GM19351 (cell line): ENCODE measurements at regions not wholly inside any gene's neighbourhood (a gene's known extent, or its start where the extent isn't known, plus 50 kb on each side); places are given as distances from the start of the nearest gene placed in this dataset.
"Not testable (repeated sequence)": the region's sequence is repeated elsewhere in the genome, so short reads cannot be mapped to it uniquely, and the experiment has no call there.

Experiments used
- ATAC-seq: cut with Tn5 transposase; IDR thresholded peaks from one replicate; pipeline ENCODE4 v1.9.1; 2021; ENCODE audit warnings: mild to moderate bottlenecking, moderate library complexity; ENCODE audit not compliant: unreplicated experiment

DNA sequence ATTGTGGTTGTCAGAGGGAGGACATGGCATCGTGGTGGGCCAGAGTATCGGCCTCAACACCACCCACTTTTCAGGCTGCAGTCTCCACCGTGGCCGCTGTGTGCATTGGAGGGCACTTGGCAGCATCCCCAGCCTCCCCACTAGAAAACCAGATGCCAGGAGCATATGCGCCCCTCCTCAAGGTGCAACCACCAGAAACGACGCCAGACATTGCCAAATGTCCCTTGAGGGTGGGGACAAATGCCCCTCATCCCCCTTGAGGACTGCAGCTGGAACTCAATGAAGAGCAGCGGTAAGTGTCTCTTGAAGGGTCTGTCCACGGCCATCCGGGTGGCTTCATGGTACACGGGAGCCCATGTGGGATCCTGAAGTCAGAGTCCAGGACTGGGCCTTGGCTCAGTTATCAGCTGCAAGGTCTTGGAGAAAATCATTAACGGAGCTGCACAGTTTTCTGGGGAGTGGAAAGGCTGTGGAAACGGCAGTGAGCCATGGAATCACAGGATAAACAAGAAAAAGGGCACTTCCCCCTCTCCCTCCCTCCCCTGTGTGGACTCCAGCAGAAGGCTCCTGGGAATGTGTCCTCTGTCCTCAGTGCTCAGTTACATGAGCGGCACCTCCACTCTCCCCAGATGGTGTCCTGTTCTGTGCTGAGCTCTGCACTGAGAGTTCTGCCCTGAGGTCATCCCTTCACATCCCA is 324.4 kb upstream of the B3GAT1 start:
- no peak for ATAC-seq

DNA sequence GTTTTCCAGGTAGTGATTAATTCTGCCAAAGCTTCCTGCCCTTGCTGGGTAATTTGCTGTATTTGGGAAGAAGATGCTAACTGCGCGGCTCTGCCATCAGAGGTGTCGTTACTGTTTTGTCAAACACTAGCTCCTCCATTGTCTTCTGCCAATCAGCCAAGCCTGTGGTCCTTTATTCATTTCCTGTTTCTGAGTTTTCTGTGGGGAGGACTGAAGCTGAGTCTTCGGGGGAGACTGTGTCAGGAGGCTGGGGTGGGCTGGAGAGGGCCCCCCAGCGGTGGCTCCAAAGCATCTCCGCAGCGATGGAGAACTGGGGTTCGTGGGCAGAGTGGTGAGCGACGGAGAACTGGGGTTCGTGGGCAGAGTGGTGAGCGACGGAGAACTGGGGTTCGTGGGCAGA is 322.9 kb upstream of the B3GAT1 start:
- ATAC-seq = no peak

DNA sequence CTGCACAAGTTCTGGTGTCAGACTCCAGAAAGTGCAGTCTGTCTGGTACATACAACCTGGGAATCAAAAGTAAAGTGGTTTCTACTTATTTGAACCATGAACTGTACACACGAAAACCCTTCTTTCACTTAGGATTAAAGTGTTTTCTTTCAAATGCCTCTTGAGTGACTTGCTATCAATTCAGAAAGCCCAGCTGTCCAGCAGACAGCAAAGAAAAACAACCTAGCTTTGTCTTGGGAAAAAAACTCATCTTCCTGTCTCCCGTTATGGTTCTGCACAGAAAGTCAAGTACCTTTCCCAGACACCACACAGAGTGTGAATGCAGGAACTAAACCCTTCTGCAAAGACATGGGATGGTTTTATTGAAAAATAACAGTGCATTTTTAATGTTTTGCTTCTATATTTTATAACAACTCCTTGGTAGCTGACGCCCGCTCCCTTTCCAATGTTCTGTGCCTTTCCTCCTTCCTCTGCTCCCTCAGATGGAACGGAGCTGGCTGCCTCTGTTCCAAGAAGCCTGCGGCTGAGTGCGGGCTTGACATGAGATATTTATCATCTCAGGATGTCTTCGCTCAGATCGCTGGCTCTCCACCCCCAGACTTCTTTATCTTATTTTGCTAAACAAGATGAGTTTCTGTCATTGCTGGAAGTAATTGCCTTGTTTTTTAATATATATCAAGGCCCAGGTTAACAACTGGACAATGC is 322.3 kb upstream of the B3GAT1 start:
- no peak for ATAC-seq

DNA sequence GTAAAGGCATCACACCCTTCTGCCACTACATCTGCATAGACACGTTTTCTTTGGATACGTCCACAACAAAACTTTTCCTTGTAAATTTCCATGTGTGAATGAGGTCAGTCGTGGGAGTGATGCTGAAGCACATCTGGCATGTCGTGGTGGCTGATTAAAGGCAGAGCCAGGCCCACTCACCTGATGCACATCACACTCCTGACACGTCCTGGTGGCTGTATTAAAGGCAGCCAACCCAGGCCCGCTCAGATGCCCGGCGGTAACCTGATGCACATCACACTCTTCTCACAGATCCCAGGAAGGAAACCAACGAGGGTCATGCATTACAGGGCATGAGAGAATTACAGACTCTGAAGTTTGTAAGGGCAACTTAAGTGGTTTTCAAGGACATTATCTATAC is 321.6 kb upstream of the B3GAT1 start:
- ATAC-seq = no peak

DNA sequence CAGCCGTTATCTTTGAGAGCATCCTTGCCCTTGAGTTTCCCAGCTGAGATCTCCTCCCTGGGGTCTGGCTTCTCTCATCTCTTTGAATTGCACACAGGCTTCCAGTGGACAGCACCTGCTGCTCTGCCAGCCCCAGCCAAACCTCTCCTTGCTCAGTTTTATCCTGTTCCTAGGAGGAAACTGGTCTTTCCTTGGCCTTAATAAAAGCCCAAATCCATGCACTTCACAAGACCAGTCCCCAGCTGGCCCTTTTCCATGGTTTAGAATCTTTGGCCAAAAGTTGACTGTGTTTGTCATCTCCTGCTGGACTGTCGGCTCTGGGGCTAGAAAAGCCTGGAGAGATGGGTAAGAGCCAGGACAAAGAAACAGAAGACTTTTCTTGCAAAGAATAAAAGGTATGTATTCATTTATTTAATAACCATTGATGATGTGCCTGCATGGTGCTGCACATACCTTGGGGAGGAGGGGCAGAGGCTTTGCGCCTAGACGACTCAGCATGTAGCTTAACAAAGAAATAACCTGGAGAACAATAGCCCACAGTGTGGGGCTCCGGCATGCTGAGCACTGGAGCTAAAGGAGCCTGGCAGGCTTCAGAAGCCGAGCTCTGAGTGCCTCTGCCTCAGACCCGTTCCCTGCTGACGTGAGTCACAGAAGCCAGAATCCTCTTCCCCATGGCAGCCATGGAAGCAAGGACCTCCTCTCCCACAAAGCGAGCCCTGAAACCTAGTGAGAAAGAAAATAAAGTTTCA is 319.3 kb upstream of the B3GAT1 start:
- ATAC-seq = no peak

DNA sequence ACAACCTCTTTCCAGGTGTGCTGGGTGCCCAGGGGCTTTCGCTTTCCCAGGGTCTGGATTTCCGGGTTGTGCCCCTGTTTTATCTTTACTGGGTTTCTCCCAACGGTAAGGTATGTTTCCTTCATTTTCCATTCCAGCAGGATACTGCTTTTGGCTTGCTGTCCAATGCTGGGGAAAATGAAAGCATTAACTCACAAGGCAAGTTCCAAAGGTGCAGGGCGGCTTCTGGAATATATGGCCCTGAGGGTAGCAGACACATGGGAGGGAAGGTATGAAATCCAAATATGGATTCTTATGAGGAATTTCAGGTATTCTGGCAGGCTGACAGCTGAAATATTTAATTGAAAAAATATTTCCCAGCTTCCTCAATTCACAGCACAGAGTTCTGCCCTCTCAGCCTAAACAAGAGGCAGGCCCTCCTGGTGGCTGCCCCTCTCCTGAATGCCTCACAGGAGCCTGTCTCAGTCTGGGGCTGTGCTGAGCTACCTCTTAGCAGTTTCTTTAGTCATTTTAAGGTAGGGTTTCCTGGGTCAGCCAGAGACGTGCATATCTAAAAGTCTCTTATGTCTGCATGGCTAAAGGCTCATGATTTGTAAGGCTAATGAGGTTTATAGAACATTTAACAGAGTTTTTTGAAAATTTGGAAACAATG is 318.6 kb upstream of the B3GAT1 start:
- ATAC-seq = no peak

DNA sequence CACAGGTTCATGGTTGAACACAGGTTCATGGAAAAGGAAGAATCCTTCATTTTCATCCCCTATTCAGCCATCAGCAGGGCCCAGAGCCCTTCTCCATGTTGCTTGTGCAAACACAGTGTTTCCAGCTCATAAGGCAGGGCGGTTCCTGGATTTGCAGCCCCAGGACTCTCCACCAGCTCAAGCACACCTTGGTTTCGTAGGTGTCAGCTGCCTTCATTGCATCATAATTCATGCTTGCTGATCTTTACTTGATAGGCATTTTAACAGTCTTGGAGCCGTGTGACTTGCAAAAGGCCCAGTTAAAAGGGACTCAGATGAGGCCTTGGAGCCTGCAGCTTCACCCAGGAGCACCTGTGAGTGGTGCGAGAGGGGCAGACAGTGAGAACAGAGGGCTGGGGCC is 318.1 kb upstream of the B3GAT1 start:
- no peak for ATAC-seq

DNA sequence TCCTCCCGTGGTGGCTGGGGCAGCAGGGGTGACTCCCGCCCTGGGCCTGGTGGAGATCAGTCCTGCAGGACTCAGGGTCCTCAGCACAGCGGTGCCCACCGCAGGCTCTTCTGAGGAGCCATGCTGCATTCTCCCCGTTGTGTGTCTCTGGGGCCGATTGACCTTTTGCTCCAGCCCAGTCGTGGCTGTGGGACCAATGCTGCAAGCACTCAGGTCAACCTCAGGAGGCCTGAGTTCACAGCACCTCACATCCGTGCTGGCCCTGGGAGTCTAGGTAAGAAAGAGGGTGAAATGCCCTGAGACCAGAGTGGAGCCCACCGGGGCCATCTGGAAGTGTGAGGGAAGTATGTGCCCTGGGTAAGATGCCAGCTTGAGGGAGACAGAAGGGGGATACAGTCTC is 316.1 kb upstream of the B3GAT1 start:
- no peak for ATAC-seq

DNA sequence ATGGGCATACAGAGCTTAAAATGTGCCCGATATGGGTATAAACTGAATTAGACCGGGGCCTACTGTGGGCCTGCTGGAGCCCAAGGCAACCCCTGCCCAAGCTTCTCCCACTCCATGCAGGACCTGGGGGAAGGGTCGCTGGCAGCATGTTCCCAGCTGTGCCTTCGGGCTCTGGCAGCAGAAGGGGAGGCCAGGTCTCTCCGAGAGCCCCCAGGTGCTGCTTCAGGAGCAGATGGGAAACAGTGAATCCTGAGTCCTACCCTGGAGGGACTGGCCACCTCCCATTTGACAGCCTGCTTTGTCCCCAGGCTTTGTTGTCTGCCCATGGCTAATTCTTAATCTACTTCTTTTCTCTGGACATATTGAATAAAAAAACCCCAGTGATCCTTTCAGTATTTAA is 315.6 kb upstream of the B3GAT1 start:
- no peak for ATAC-seq

DNA sequence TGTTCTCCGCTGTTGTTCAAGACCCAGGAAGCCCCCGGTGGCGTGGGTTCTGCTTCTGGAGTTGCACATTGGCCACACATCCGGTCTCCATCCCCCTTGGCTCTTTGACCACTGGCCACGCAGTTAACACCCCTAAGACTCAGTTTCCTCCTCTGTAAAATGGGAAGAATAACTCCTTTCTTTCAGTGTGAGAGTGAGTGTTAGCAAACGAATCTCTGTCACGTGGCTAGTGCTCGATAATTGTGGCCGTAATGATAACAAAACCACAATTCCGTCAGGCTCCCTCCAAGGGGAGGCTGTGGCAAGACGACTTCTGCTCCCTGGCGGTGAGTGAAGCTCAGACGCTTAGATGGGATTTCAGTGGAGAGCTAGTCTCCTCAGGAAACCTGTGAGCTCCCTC is 315.2 kb upstream of the B3GAT1 start:
- no peak for ATAC-seq

DNA sequence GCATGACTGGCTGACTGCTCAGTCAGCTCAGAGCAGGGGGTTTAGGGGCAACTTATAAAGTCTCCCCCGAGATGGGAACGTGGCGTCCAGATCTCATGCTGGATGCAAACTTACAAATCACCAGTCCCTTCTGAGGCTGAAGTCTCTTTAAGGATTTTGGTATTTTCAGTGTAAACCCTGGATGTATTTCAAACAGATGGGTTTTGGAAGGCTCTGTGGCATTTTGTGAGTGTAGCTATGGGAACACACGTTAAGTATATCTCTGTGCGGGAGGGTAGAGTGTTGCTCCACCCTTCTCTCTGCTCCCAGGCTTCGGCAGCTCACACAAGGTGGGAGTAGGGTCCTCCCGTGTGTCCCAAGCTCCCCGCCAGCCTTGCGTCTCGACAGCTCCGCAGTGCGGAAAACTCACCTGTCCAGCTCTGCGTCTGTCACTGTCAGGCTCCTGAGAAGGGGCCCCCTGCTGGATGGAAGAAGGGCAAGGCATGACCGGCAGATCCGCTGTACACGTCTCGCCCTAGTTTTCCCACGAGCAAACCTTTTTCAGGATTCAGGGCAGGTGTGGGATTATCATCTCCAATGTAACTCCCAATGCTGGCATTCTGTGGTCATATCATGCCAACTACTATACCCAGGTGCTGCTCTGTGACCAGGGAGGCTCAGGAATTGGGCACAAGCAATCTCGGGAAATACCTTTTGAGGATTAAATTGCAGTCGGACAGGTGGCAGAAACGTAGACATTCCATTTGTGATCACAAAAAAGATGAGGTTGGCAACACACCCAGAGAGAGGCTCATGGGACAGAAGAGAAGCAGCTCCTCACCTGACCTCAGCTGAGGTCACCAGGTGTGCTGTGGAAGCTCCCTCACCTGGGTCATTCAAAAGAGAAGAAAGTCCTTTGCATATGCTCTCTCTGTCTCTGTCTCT is 313.9 kb upstream of the B3GAT1 start:
- ATAC-seq = no peak

DNA sequence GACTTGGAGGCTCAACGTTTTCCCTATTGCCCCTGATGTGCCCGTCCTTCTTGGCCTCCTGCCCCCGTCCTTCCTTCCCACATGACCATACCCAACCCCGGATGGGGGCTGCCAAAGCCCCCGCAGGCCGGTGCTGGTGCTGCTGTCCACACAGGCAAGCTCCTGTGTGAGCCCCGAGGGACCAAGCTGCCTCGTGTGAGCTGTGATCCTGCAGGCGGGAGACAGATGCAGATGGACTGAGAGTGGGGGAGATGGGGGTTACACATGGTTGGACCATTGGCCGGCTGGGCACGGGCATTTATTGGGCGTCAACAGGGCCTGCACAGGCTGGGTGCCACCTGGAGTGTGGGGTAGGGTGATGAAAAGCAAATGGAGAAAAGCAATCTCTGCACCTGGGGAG is 313.2 kb upstream of the B3GAT1 start:
- no peak for ATAC-seq

DNA sequence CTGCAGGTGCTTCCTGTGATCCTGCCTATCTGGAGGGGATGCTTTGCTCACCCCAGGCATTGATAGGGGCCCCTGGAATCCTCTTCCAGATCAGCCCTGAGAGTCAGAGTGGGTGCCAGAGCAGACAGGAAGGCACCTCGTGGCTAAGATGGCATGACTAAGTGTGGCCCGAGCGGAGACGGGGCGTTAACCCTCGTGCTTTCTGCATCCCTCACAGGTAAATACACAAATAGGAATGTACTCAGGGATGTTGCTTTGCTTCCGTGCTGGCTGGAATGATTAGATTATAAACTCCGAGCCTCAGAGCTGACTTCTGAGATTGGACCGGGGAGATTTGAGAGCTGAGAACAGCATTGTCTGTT is 312.7 kb upstream of the B3GAT1 start:
- ATAC-seq = no peak

DNA sequence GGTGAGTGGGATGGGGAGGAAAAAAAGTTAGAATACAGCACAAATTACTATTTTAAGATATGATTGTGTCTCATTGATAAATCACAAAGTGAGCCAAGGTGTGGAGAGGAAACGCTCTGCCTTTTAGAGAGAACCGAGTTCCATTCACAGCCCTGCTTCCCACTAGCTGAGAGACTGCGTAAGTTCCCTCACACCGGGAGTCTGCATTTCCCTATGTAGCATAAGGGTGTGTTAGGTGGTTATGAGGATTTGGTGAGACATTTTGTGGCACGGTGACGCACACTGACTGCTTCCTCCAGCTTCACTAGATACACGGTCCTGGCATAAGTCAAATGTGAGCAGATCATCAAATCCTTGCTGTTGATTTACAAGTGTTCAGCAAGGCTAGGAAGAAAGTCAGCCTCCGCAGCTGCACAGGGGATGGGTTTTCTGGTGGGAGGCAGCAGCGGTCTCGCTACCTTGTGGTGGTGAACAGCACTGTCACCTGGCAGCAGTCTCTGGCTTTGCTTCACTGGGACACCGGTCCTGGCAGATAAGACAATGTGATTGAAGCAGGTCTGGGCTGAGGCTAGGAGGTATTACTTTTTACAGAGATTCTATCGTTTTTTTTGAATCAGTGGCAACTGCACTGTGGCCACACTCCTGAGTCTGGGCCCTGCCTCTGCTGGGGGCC is 312.2 kb upstream of the B3GAT1 start:
- no peak for ATAC-seq

DNA sequence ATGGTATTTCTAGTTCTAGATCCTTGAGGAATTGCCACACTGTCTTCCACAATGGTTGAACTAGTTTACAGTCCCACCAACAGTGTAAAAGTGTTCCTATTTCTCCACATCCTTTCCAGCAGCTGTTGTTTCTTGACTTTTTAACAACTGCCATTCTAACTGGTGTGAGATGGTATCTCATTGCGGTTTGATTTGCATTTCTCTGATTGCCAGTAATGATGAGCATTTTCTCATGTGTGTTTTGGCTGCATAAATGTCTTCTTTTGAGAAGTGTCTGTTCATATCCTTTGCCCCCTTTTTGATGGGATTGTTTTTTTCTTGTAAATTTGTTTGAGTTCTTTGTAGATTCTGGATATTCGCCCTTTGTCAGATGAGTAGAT is 308.6 kb upstream of the B3GAT1 start:
- not testable (repeated sequence) for ATAC-seq

DNA sequence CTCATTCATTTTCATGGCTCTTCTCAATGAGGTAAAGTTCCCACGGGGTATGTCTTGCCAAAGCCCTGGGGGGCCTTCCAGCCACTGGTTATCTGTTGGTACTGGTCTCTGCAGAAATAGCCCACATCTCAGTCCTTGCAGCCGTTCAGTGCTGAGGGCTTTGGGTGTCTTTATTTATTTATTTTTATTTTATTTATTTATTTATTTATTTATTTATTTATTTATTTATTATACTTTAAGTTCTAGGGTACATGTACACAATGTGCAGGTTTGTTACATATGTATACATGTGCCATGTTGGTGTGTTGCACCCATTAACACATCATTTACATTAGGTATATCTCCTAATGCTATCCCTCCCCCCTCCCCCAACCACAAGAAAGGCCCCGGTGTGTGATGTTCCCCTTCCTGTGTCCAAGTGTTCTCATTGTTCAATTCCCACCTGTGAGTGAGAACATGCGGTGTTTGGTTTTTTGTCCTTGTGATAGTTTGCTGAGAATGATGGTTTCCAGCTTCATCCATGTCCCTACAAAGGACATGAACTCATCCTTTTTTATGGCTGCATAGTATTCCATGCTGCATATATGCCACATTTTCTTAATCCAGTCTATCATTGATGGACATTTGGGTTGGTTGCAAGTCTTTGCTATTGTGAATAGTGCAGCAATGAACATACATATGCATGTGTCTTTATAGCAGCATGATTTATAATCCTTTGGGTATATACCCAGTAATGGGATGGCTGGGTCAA is 308.1 kb upstream of the B3GAT1 start:
- not testable (repeated sequence) for ATAC-seq

DNA sequence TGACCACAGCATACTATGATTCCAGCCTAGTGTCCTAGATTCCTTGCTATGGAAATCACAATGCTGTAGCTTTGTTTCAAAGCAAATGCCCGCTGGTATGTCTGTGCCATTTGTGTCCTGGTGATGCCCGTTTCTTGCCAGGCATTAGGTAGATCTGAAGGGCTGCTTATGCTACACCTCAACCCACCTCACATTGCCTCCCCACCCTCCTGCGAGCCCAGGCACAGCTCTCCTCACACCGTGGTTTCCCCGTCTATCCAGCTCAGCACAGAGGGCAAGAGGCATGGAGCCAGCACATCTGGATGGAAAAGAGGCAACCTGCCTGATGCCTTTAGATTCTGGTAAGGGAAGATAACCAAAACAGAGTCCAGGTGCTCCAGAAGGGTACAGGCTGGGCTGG is 307.4 kb upstream of the B3GAT1 start:
- no peak for ATAC-seq

DNA sequence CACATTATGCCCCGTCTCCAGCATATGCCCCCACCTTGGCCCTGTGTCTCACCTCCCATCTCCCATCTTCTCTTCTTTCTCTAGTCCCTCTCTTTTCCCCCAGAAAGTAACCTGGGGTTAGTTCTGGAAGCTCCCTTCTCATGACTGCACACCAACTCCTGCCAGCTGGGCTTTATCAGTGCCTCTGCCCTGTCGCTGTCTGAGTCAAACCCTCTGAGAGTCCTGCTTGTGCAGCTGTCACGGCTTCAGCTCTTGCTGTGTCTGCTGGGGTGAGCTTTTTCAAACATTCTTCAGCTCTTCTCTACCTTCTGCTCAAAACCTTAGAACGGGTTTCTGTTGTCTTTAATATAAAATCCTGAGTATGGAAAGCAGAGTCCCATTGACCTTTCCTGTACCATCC is 304.5 kb upstream of the B3GAT1 start:
- no peak for ATAC-seq

DNA sequence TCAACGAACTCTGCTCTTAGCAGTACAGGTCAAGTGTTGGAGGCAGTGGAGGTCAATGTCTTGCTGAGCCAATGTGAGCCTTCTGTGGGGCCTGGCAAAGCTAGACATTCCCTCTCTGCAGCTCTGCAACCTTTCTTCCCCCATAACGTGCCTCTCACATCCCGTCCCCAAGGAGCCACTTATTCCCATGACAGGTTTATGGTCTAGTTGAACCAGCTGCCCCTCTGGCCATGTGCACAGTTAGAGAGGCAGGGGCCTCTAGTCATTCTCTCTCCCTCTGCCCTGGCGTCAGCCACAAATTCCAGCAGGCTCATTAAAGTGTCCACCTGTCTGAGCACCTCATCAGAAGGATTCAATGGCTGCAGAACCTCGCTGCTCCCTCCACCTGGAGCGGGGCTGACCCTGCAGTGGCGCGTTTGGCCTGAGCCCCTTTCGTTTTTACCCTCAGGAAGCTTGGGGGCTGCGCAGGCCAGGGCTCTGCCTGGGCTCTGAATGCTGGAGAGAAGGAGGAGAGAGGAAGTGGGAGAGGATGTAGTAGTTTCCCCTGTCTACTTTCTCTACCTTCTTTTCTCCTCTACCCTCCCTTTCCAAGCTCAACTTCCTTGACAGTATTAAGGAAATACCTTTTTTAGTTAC is 302.1 kb upstream of the B3GAT1 start:
- no peak for ATAC-seq
